ENCODE measurements at regions not wholly inside any gene's neighbourhood (a gene's known extent, or its start where the extent isn't known, plus 50 kb on each side); places are given as distances from the start of the nearest gene placed in this dataset.

DNA sequence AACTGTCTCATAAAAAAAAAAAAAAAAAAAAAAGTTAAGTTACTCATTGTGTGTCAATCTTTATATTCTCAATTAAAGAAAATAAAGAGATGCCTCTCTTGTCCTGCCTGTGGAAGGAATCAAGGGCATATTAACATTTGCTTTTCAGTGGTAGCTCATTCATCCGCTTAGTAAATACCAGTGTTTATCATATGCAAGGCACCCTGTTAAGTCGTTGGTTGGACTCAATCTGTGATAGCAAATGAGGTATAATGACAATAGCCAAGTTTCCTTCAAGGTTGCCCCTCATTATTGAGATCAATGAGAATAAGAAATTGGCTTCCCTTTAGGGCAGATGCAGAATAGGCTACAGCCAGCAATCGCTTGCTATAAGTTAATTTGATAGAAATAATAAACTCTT lies 812.7 kb upstream of the COBL start:
- Mint-ChIP-seq H3K27ac (no peak overlapping the region), H3K36me3 (ENCODE audit: low read depth) (no peaks in the 10 kb centered on the region), H3K4me3 (ENCODE audit: low read depth) (no peak overlapping the region), H3K4me1 (ENCODE audit: low read depth) (no peaks in the 10 kb centered on the region), H3K9me3 (peaks cover 34% of the 10 kb centered on the region), H3K27me3 (ENCODE audit: low read depth) (no peaks in the 10 kb centered on the region)
- intact Hi-C loops (cut with micrococcal nuclease): no loop called here
- DNase-seq (ENCODE audit: low spot score): no peak

DNA sequence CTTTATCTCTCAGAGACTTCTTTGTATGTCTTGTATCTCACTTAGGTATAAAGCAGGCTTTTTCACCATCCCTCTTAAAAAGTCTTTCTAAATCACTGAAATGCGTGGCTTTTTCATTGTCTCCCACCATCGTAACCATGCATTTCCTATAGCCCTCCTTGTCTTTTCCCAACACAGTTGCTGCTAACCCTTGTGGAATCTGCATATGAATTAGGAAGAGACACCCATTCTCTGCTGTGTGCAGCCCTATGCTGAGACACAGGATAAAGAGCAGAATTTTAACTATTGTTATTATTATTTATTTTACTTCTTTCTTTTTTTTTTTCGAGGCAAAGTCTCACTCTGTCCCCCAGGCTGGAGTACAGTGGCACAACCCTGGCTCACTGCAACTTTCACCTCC lies 804.3 kb upstream of the COBL start:
- Mint-ChIP-seq H3K4me3 (ENCODE audit: low read depth) (no peak overlapping the region), H3K36me3 (ENCODE audit: low read depth) (no peaks in the 10 kb centered on the region), H3K27ac (no peak overlapping the region), H3K4me1 (ENCODE audit: low read depth) (no peaks in the 10 kb centered on the region), H3K27me3 (ENCODE audit: low read depth) (no peaks in the 10 kb centered on the region), H3K9me3 (peaks cover 32% of the 10 kb centered on the region)
- intact Hi-C loops (cut with micrococcal nuclease): no loop called here
- DNase-seq (ENCODE audit: low spot score): no peak

- no peak for DNase-seq (ENCODE audit: low spot score)
- intact Hi-C loops (cut with micrococcal nuclease): no loop called here
- Mint-ChIP-seq H3K27me3 (ENCODE audit: low read depth) (no peaks in the 10 kb centered on the region), H3K36me3 (ENCODE audit: low read depth) (no peaks in the 10 kb centered on the region), H3K4me1 (ENCODE audit: low read depth) (no peaks in the 10 kb centered on the region), H3K9me3 (peaks cover 33% of the 10 kb centered on the region), H3K27ac (no peak overlapping the region), H3K4me3 (ENCODE audit: low read depth) (no peak overlapping the region)
Observed at GRCh38 chr7:52119537-52119936, 802.9 kb upstream of the COBL start.

DNA sequence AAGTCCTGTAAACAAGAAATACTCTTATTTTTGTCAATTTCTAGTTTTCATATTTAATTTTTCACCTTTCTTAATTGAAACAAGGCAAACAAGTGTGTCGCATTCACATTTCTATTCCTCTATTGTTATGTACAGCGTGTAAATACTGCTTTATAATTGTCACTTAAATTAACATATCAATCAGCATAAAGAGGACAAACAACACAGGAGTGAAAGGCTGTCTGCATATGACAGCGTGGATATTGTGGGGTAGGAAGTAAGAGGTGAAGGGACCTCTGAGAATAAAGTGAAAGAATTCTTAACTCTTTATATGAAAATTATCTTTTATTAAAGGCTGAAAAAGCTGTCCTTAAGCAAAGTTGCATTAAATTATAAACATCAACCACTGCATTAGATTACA lies 797.9 kb upstream of the COBL start:
- Mint-ChIP-seq H3K36me3 (ENCODE audit: low read depth) (no peaks in the 10 kb centered on the region), H3K27ac (no peak overlapping the region), H3K27me3 (ENCODE audit: low read depth) (no peaks in the 10 kb centered on the region), H3K9me3 (peaks cover 33% of the 10 kb centered on the region), H3K4me1 (ENCODE audit: low read depth) (no peaks in the 10 kb centered on the region), H3K4me3 (ENCODE audit: low read depth) (no peak overlapping the region)
- no peak for DNase-seq (ENCODE audit: low spot score)
- intact Hi-C loops (cut with micrococcal nuclease): no loop called here

DNA sequence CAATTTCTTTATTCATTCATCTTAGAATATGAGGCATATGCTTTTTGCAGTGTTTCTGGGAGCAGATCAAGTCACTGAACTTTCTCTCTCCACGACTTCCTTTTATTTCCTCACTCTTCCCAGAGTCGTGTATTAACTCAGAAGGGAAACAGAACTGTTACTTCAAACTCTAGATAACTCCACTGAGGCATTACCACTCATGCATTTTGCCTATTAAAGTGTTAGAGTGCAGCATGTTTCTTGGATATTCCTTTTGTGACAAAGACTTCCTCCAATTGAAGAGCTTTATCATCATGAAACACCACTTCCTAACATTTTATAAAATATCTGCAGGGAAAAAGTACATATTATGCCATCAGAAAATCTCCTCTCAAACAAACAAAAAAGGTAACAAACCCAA lies 797.4 kb upstream of the COBL start:
- DNase-seq (ENCODE audit: low spot score): no peak
- Mint-ChIP-seq H3K27ac (no peak overlapping the region), H3K27me3 (ENCODE audit: low read depth) (no peaks in the 10 kb centered on the region), H3K9me3 (peaks cover 32% of the 10 kb centered on the region), H3K36me3 (ENCODE audit: low read depth) (no peaks in the 10 kb centered on the region), H3K4me1 (ENCODE audit: low read depth) (no peaks in the 10 kb centered on the region), H3K4me3 (ENCODE audit: low read depth) (no peak overlapping the region)
- intact Hi-C loops (cut with micrococcal nuclease): no loop called here

DNA sequence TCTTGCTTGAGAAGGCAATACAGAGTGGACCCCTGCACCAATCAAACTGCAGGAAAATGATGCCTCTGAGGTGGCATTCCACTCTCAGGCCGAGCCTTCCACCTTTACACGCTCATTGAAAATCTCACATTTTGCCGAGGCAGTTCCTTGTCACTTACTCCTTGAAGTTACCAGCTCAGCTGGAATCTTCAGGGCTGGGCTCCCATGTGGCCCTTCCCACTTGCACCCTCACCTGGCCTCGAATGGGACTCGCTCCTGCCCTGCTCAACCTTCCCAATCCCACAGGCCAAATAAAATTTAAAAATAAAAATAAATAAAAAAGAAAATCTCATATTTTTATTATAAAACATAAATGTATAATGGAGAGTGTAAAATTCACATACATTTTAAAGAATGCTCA lies 790.7 kb upstream of the COBL start:
- Mint-ChIP-seq H3K4me1 (ENCODE audit: low read depth) (no peaks in the 10 kb centered on the region), H3K36me3 (ENCODE audit: low read depth) (no peaks in the 10 kb centered on the region), H3K9me3 (peaks cover 28% of the 10 kb centered on the region), H3K27ac (no peak overlapping the region), H3K27me3 (ENCODE audit: low read depth) (no peaks in the 10 kb centered on the region), H3K4me3 (ENCODE audit: low read depth) (no peak overlapping the region)
- intact Hi-C loops (cut with micrococcal nuclease): no loop called here
- DNase-seq (ENCODE audit: low spot score): no peak

GRCh38 chr7:52095861-52096260 lies 779.3 kb upstream of the COBL start:
- H3K4me3 Mint-ChIP-seq (ENCODE audit: low read depth): no peak overlapping the region
- H3K36me3 Mint-ChIP-seq (ENCODE audit: low read depth): no peaks in the 10 kb centered on the region
- intact Hi-C loops (cut with micrococcal nuclease): no loop called here
- DNase-seq (ENCODE audit: low spot score): no peak
- H3K27ac Mint-ChIP-seq: no peak overlapping the region
- no peaks in the 10 kb centered on the region for H3K27me3 Mint-ChIP-seq (ENCODE audit: low read depth)
- peaks cover 45% of the 10 kb centered on the region for H3K9me3 Mint-ChIP-seq
- no peaks in the 10 kb centered on the region for H3K4me1 Mint-ChIP-seq (ENCODE audit: low read depth)

- H3K27me3 Mint-ChIP-seq (ENCODE audit: low read depth): no peaks in the 10 kb centered on the region
- intact Hi-C loops (cut with micrococcal nuclease): no loop called here
- no peak for DNase-seq (ENCODE audit: low spot score)
- no peaks in the 10 kb centered on the region for H3K4me1 Mint-ChIP-seq (ENCODE audit: low read depth)
- H3K27ac Mint-ChIP-seq: no peak overlapping the region
- H3K4me3 Mint-ChIP-seq (ENCODE audit: low read depth): no peak overlapping the region
- peaks cover 39% of the 10 kb centered on the region for H3K9me3 Mint-ChIP-seq
- H3K36me3 Mint-ChIP-seq (ENCODE audit: low read depth): no peaks in the 10 kb centered on the region
Observed at GRCh38 chr7:52091996-52092395, 775.4 kb upstream of the COBL start.

- Mint-ChIP-seq H3K4me3 (ENCODE audit: low read depth) (no peak overlapping the region), H3K36me3 (ENCODE audit: low read depth) (no peaks in the 10 kb centered on the region), H3K9me3 (peaks cover 32% of the 10 kb centered on the region), H3K27me3 (ENCODE audit: low read depth) (no peaks in the 10 kb centered on the region), H3K27ac (no peak overlapping the region), H3K4me1 (ENCODE audit: low read depth) (no peaks in the 10 kb centered on the region)
- DNase-seq (ENCODE audit: low spot score): no peak
- intact Hi-C loops (cut with micrococcal nuclease): no loop called here
Observed at GRCh38 chr7:52091101-52091500, 774.5 kb upstream of the COBL start.

- Mint-ChIP-seq H3K9me3 (peaks cover 24% of the 10 kb centered on the region), H3K27me3 (ENCODE audit: low read depth) (no peaks in the 10 kb centered on the region), H3K36me3 (ENCODE audit: low read depth) (no peaks in the 10 kb centered on the region), H3K4me3 (ENCODE audit: low read depth) (no peak overlapping the region), H3K27ac (no peak overlapping the region), H3K4me1 (ENCODE audit: low read depth) (no peaks in the 10 kb centered on the region)
- no peak for DNase-seq (ENCODE audit: low spot score)
- intact Hi-C loops (cut with micrococcal nuclease): no loop called here
Observed at GRCh38 chr7:52088008-52088901, 771.6 kb upstream of the COBL start.

DNA sequence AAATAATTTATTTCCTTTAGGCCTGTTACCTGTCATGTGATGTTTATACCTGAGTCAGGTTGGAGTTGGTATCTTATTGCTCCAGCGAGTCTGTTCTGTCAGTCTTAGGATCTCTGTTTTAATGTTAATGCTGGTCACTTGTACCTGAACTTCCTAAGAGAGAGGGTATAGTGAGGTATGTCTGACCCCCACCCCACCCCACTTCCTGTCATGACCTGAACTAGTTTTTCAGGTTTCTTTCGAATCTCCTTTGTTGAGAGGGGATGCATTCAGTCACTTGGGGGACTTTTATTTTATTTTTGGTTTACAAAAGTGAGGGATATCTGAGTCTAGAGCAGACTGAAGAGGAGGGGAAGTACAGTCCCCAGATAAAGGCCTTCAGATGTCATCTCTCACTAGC lies 769.0 kb upstream of the COBL start:
- Mint-ChIP-seq H3K36me3 (ENCODE audit: low read depth) (no peaks in the 10 kb centered on the region), H3K27me3 (ENCODE audit: low read depth) (no peaks in the 10 kb centered on the region), H3K4me3 (ENCODE audit: low read depth) (no peak overlapping the region), H3K9me3 (peaks cover 22% of the 10 kb centered on the region), H3K27ac (no peak overlapping the region), H3K4me1 (ENCODE audit: low read depth) (no peaks in the 10 kb centered on the region)
- intact Hi-C loops (cut with micrococcal nuclease): no loop called here
- DNase-seq (ENCODE audit: low spot score): no peak

GRCh38 chr7:52080493-52080892 lies 763.9 kb upstream of the COBL start:
- H3K27ac Mint-ChIP-seq: no peak overlapping the region
- H3K4me1 Mint-ChIP-seq (ENCODE audit: low read depth): no peaks in the 10 kb centered on the region
- no peak overlapping the region for H3K4me3 Mint-ChIP-seq (ENCODE audit: low read depth)
- H3K9me3 Mint-ChIP-seq: peaks cover 46% of the 10 kb centered on the region
- H3K36me3 Mint-ChIP-seq (ENCODE audit: low read depth): no peaks in the 10 kb centered on the region
- no peaks in the 10 kb centered on the region for H3K27me3 Mint-ChIP-seq (ENCODE audit: low read depth)
- DNase-seq (ENCODE audit: low spot score): no peak
- intact Hi-C loops (cut with micrococcal nuclease): no loop called here

- no peak for DNase-seq (ENCODE audit: low spot score)
- Mint-ChIP-seq H3K27ac (no peak overlapping the region), H3K36me3 (ENCODE audit: low read depth) (no peaks in the 10 kb centered on the region), H3K9me3 (peaks cover 47% of the 10 kb centered on the region), H3K27me3 (ENCODE audit: low read depth) (no peaks in the 10 kb centered on the region), H3K4me3 (ENCODE audit: low read depth) (no peak overlapping the region), H3K4me1 (ENCODE audit: low read depth) (no peaks in the 10 kb centered on the region)
- intact Hi-C loops (cut with micrococcal nuclease): no loop called here
Observed at GRCh38 chr7:52079726-52080125, 763.1 kb upstream of the COBL start.

- peaks cover 56% of the 10 kb centered on the region for H3K9me3 Mint-ChIP-seq
- H3K36me3 Mint-ChIP-seq (ENCODE audit: low read depth): no peaks in the 10 kb centered on the region
- intact Hi-C loops (cut with micrococcal nuclease): no loop called here
- no peaks in the 10 kb centered on the region for H3K27me3 Mint-ChIP-seq (ENCODE audit: low read depth)
- H3K27ac Mint-ChIP-seq: no peak overlapping the region
- no peak overlapping the region for H3K4me3 Mint-ChIP-seq (ENCODE audit: low read depth)
- no peak for DNase-seq (ENCODE audit: low spot score)
- H3K4me1 Mint-ChIP-seq (ENCODE audit: low read depth): no peaks in the 10 kb centered on the region
Observed at GRCh38 chr7:52077571-52077970, 761.0 kb upstream of the COBL start.

Measured in activated T-helper 2 cell treated with anti-CD3 and anti-CD28 coated beads, Interferon-gamma antibody, Interleukin-2, Interleukin-4, amounts not matched to agents 10 μg/mL and 5 μg/mL and 100 μg/mL, durations not matched to agents 14 hours and 24 hours and 36 hours (primary cell).